Breast epithelium (tissue), 3 donors: ENCODE measurements at regions not wholly inside any gene's neighbourhood (a gene's known extent, or its start where the extent isn't known, plus 50 kb on each side); places are given as distances from the start of the nearest gene placed in this dataset.

Experiments used
- CTCF ChIP-seq, 3 donors: fragments of 450-650 bp; IDR thresholded peaks; one replicate each; pipeline ENCODE4 v1.5.1; 2016 to 2017; ENCODE audit warnings: antibody characterized with exemption in 3 of 3, mild to moderate bottlenecking in 3 of 3, moderate library complexity in 3 of 3
- POLR2A ChIP-seq: fragments of 450-650 bp; IDR thresholded peaks from one replicate; pipeline ENCODE4 v1.6.1; 2016; ENCODE audit warnings: antibody characterized with exemption, mild to moderate bottlenecking, moderate library complexity
- POLR2AphosphoS5 ChIP-seq, 3 donors: sonication (generic); formaldehyde crosslinking; IDR thresholded peaks; one replicate each; pipeline ENCODE4 v1.6.1; 2017; ENCODE audit warnings: antibody characterized with exemption in 3 of 3

- TF ChIP-seq CTCF (IDR thresholded peaks at IDR 0.05) = no peak
- no peak for TF ChIP-seq POLR2AphosphoS5 (IDR thresholded peaks at IDR 0.05)
- no peak for TF ChIP-seq POLR2A
Observed at GRCh38 chr22:33986167-33986771, 66.0 kb upstream of the LARGE1 start.
